Hypothalamus (tissue), 51 donors: ENCODE measurements at regions not wholly inside any gene's neighbourhood (a gene's known extent, or its start where the extent isn't known, plus 50 kb on each side); places are given as distances from the start of the nearest gene placed in this dataset.

Experiments
- DNase-seq, 51 donors: peaks; one replicate each; lab custom pipeline; 2025; lab: John Stamatoyannopoulos, UW

GRCh38 chr22:22996511-22997261 is 73.6 kb upstream of the GNAZ start:
- no peak for DNase-seq

GRCh38 chr22:22997262-22997898 is 72.9 kb upstream of the GNAZ start:
- no peak for DNase-seq

- DNase-seq = no peak
These were observed 72.3 kb upstream of the GNAZ start for GRCh38 chr22:22997988-22998387.

- DNase-seq = no peak
These were observed 70.8 kb upstream of the GNAZ start for GRCh38 chr22:22999523-22999922.

- DNase-seq = no peak
These were observed 69.5 kb upstream of the GNAZ start for GRCh38 chr22:23000657-23001347.

GRCh38 chr22:23001463-23001862 is 68.9 kb upstream of the GNAZ start:
- no peak for DNase-seq

- no peak for DNase-seq
These were observed 67.6 kb upstream of the GNAZ start for GRCh38 chr22:23002612-23003180.

- DNase-seq = no peak
These were observed 62.5 kb upstream of the GNAZ start for GRCh38 chr22:23007823-23008222.

- DNase-seq = no peak
These were observed 61.4 kb upstream of the GNAZ start for GRCh38 chr22:23008896-23009295.
